D721Med (cell line): ENCODE measurements at regions not wholly inside any gene's neighbourhood (a gene's known extent, or its start where the extent isn't known, plus 50 kb on each side); places are given as distances from the start of the nearest gene placed in this dataset.
"Not testable (repeated sequence)": the region's sequence is repeated elsewhere in the genome, so short reads cannot be mapped to it uniquely, and the experiment has no call there.

Source experiments
- DNase-seq: peaks from one replicate; pipeline ENCODE4 v3.0.0; 2011; ENCODE audit warnings: low spot score; ENCODE audit not compliant: insufficient read length
- FAIRE-seq: peaks from 2 replicates; lab custom pipeline; 2011; peaks lifted over from hg19 to GRCh38; lab: Jason Lieb, UNC
- TF ChIP-seq, protein P1 (sequence below): IDR thresholded peaks from 2 replicates; pipeline ENCODE4 v1.5.1; 2012; ENCODE audit warnings: mild to moderate bottlenecking, control low read depth; ENCODE audit not compliant: insufficient read depth; ENCODE audit errors: missing control alignments

GRCh38 chr18:73331212-73331772 lies 463.5 kb upstream of the NETO1 start:
- DNase-seq (no peak), FAIRE-seq (no peak)
- TF ChIP-seq, protein P1, sequence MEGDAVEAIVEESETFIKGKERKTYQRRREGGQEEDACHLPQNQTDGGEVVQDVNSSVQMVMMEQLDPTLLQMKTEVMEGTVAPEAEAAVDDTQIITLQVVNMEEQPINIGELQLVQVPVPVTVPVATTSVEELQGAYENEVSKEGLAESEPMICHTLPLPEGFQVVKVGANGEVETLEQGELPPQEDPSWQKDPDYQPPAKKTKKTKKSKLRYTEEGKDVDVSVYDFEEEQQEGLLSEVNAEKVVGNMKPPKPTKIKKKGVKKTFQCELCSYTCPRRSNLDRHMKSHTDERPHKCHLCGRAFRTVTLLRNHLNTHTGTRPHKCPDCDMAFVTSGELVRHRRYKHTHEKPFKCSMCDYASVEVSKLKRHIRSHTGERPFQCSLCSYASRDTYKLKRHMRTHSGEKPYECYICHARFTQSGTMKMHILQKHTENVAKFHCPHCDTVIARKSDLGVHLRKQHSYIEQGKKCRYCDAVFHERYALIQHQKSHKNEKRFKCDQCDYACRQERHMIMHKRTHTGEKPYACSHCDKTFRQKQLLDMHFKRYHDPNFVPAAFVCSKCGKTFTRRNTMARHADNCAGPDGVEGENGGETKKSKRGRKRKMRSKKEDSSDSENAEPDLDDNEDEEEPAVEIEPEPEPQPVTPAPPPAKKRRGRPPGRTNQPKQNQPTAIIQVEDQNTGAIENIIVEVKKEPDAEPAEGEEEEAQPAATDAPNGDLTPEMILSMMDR, result no peak

- not testable (repeated sequence) for FAIRE-seq
Measured at GRCh38 chr18:73330106-73330505, 462.3 kb upstream of the NETO1 start.

DNA sequence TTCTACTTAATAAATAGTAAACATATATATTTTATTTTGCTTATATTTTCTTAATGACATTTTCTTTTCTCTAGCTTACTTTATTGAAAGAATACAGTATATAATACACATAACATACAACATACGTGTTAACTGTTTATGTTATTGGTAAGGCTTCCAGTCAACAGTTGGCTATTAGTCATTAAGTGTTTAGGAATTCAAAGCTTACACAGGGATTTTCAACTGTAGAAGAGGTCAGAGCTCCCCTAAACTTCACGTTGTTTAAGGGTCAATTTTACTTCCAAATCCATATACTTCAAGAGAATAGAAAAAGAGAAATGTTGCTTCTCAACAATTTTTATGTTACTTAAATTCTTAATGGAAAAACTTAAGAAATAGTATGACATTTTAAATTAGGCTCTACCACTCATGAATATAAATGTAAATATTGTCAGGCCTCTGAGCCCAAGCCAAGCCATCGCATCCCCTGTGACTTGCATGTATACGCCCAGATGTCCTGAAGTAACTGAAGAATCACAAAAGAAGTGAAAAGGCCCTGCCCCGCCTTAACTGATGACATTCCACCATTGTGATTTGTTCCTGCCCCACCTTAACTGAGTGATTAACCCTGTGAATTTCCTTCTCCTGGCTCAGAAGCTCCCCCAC lies 456.5 kb upstream of the NETO1 start:
- peak; percentile 32 for FAIRE-seq
- DNase-seq, result not testable (repeated sequence)

More at GRCh38 chr18:73330106-73330505, 462.3 kb upstream of the NETO1 start:
- not testable (repeated sequence) for DNase-seq

- no peak for FAIRE-seq
Measured at GRCh38 chr18:73318739-73319479, 451.1 kb upstream of the NETO1 start.

GRCh38 chr18:73316513-73316912 lies 448.7 kb upstream of the NETO1 start:
- TF ChIP-seq, protein P1, result no peak
- DNase-seq, result no peak
- FAIRE-seq, result no peak

More at GRCh38 chr18:73318739-73319479, 451.1 kb upstream of the NETO1 start:
- TF ChIP-seq, protein P1, result no peak
- DNase-seq, result no peak

- FAIRE-seq (no peak), DNase-seq (no peak)
- TF ChIP-seq, protein P1, result no peak
Measured at GRCh38 chr18:73315381-73315780, 447.6 kb upstream of the NETO1 start.

GRCh38 chr18:73313476-73313875 lies 445.7 kb upstream of the NETO1 start:
- FAIRE-seq (no peak), DNase-seq (no peak)
- TF ChIP-seq, protein P1, result no peak

- TF ChIP-seq, protein P1, result no peak
- FAIRE-seq (no peak), DNase-seq (no peak)
Measured at GRCh38 chr18:73296686-73297085, 428.9 kb upstream of the NETO1 start.
